H1 (cell line): ENCODE measurements at regions not wholly inside any gene's neighbourhood (a gene's known extent, or its start where the extent isn't known, plus 50 kb on each side); places are given as distances from the start of the nearest gene placed in this dataset.

Source experiments
- CTCF ChIA-PET: fragments of 300-600 bp; sonication (Branson Sonifier 250); formaldehyde crosslinking; loops from one replicate; lab custom pipeline; 2021; ENCODE audit not compliant: partially characterized antibody; lab: Charles Lee
- POLR2A ChIA-PET: fragments of 300-600 bp; sonication (Branson Sonifier 250); formaldehyde crosslinking; loops from one replicate; lab custom pipeline; 2021; ENCODE audit warnings: inconsistent platforms; ENCODE audit not compliant: partially characterized antibody; lab: Charles Lee
- DNase-seq, 2 experiments: peaks; one replicate each; pipeline versions ENCODE4 v3.0.0 to v3.0.0-alpha.2; 2010 to 2022; ENCODE audit warnings: low spot score in 2 of 2, low read depth in 1 of 2, mixed read lengths in 1 of 2
- FAIRE-seq: peaks from 2 replicates; lab custom pipeline; 2011; peaks lifted over from hg19 to GRCh38; lab: Jason Lieb, UNC
- H2AFZ ChIP-seq: 2 replicates; pipeline ENCODE4 v1.8.1; 2012; ENCODE audit warnings: low read length, inconsistent platforms
- H2AK5ac ChIP-seq: 2 replicates; pipeline ENCODE4 v1.6.1; 2013; ENCODE audit warnings: low read depth, low read length
- H2BK120ac ChIP-seq: replicated peaks from 2 replicates; pipeline ENCODE3; 2013; ENCODE audit warnings: low read depth, low read length, inconsistent platforms
- H2BK12ac ChIP-seq: 2 replicates; pipeline ENCODE4 v1.6.1; 2013; ENCODE audit warnings: low read depth, low read length
- H2BK15ac ChIP-seq: 2 replicates; pipeline ENCODE4 v1.6.1; 2013; ENCODE audit warnings: low read length
- H2BK20ac ChIP-seq: 2 replicates; pipeline ENCODE4 v1.6.1; 2013; ENCODE audit warnings: low read length
- H2BK5ac ChIP-seq: 2 replicates; pipeline ENCODE4 v1.6.1; 2013; ENCODE audit warnings: low read depth, low read length
- H3K14ac ChIP-seq: 2 replicates; pipeline ENCODE4 v1.6.1; 2013; ENCODE audit warnings: inconsistent platforms; ENCODE audit not compliant: insufficient read length
- H3K18ac ChIP-seq: 2 replicates; pipeline ENCODE4 v1.6.1; 2013; ENCODE audit warnings: low read length; ENCODE audit errors: extremely low read depth
- H3K23ac ChIP-seq: 2 replicates; pipeline ENCODE4 v1.6.1; 2013; ENCODE audit warnings: inconsistent platforms; ENCODE audit not compliant: insufficient read length
- H3K23me2 ChIP-seq: 2 replicates; pipeline ENCODE4 v1.6.1; 2013; ENCODE audit warnings: low read depth, low read length
- H3K27ac ChIP-seq: 2 replicates; pipeline ENCODE4 v1.6.1; 2011; ENCODE audit warnings: low read depth, low read length, inconsistent platforms
- H3K27me3 ChIP-seq, 4 experiments: replicated peaks in 1 of 4; 1 replicate in 1 of 4; 2 replicates in 3 of 4; pipeline versions ENCODE4 v1.6.1 to v1.8.1; 2011 to 2013; ENCODE audit warnings: low read length in 3 of 4, mild to moderate bottlenecking in 3 of 4, inconsistent platforms in 2 of 4, mixed read lengths in 2 of 4, moderate library complexity in 1 of 4; ENCODE audit not compliant: control insufficient read depth in 3 of 4, insufficient read depth in 3 of 4; ENCODE audit errors: extremely low read depth in 1 of 4
- H3K36me3 ChIP-seq, 4 experiments: 2 replicates each; pipeline versions ENCODE4 v1.6.1 to v1.8.1; 2011 to 2013; ENCODE audit warnings: mild to moderate bottlenecking in 4 of 4, low read length in 3 of 4, moderate library complexity in 2 of 4, control low read depth in 1 of 4, inconsistent platforms in 1 of 4; ENCODE audit not compliant: insufficient read depth in 4 of 4, control insufficient read depth in 2 of 4
- H3K4ac ChIP-seq: replicated peaks from 2 replicates; pipeline ENCODE3; 2013; ENCODE audit warnings: low read length, low read depth, mixed read lengths, inconsistent platforms; ENCODE audit not compliant: insufficient read length
- H3K4me1 ChIP-seq, 4 experiments: replicated peaks in 1 of 4; 1 replicate in 1 of 4; 2 replicates in 3 of 4; pipeline versions ENCODE4 v1.6.1 to v1.8.1; 2011 to 2013; ENCODE audit warnings: low read length in 3 of 4, inconsistent platforms in 2 of 4, mixed read lengths in 1 of 4; ENCODE audit not compliant: insufficient read depth in 4 of 4, control insufficient read depth in 3 of 4
- H3K4me2 ChIP-seq, 2 experiments: 2 replicates each; pipeline versions ENCODE4 v1.6.1 to v1.8.1; 2011 to 2013; ENCODE audit warnings: low read depth in 2 of 2, low read length in 2 of 2, control low read depth in 1 of 2, inconsistent platforms in 1 of 2, mild to moderate bottlenecking in 1 of 2; ENCODE audit not compliant: insufficient read depth in 1 of 2
- H3K4me3 ChIP-seq, 4 experiments: fragments of 200-600, 300-600 bp in 1 of 4; sonication (generic), shearing (Covaris generic), sonication (Bioruptor Twin) in 1 of 4; 2 replicates each; pipeline versions ENCODE4 v1.5.1 to v1.8.1; 2011 to 2016; ENCODE audit warnings: low read length in 4 of 4, low read depth in 3 of 4, control low read depth in 2 of 4, inconsistent platforms in 2 of 4, mild to moderate bottlenecking in 2 of 4, mixed read lengths in 1 of 4, moderate library complexity in 1 of 4; ENCODE audit not compliant: insufficient read depth in 2 of 4; ENCODE audit errors: extremely low read depth in 1 of 4
- H3K56ac ChIP-seq: replicated peaks from 2 replicates; pipeline ENCODE3; 2013; ENCODE audit warnings: low read depth, mild to moderate bottlenecking, mixed read lengths, low read length, inconsistent platforms; ENCODE audit not compliant: insufficient read length
- H3K79me1 ChIP-seq: 2 replicates; pipeline ENCODE4 v1.6.1; 2013; ENCODE audit warnings: low read depth, low read length, control low read depth
- H3K79me2 ChIP-seq, 2 experiments: 2 replicates each; pipeline versions ENCODE4 v1.6.1 to v1.8.1; 2012 to 2013; ENCODE audit warnings: low read length in 2 of 2, mild to moderate bottlenecking in 2 of 2, inconsistent platforms in 1 of 2; ENCODE audit not compliant: insufficient read depth in 2 of 2, control insufficient read depth in 1 of 2
- H3K9ac ChIP-seq, 4 experiments: replicated peaks in 1 of 4; 1 replicate in 1 of 4; 2 replicates in 3 of 4; pipeline versions ENCODE4 v1.6.1 to v1.8.1; 2011 to 2013; ENCODE audit warnings: low read depth in 3 of 4, low read length in 3 of 4, control low read depth in 2 of 4, mild to moderate bottlenecking in 2 of 4, moderate library complexity in 2 of 4, inconsistent platforms in 1 of 4; ENCODE audit errors: extremely low read depth in 1 of 4
- H3K9me3 ChIP-seq, 2 experiments: 2 replicates each; pipeline versions ENCODE4 v1.6.1 to v1.8.1; 2012 to 2013; ENCODE audit warnings: mild to moderate bottlenecking in 2 of 2, moderate library complexity in 2 of 2, control low read depth in 1 of 2, inconsistent platforms in 1 of 2, low read depth in 1 of 2, low read length in 1 of 2, mixed read lengths in 1 of 2; ENCODE audit not compliant: insufficient read depth in 2 of 2
- H4K20me1 ChIP-seq, 2 experiments: replicated peaks in 1 of 2; 2 replicates each; pipeline versions ENCODE3 to v1.8.1; 2011 to 2013; ENCODE audit warnings: inconsistent platforms in 2 of 2, low read length in 2 of 2, mild to moderate bottlenecking in 1 of 2; ENCODE audit not compliant: insufficient read depth in 2 of 2, control insufficient read depth in 1 of 2
- H4K5ac ChIP-seq: 2 replicates; pipeline ENCODE4 v1.6.1; 2013; ENCODE audit warnings: low read length, low read depth, mixed read lengths, inconsistent platforms; ENCODE audit not compliant: insufficient read length
- H4K8ac ChIP-seq: 2 replicates; pipeline ENCODE4 v1.8.0; 2013; ENCODE audit warnings: mild to moderate bottlenecking, moderate library complexity, low read length, inconsistent platforms; ENCODE audit not compliant: insufficient read depth; ENCODE audit errors: extremely low read depth
- H4K91ac ChIP-seq: replicated peaks from 2 replicates; pipeline ENCODE3; 2013; ENCODE audit warnings: low read length, mixed read lengths, inconsistent platforms; ENCODE audit not compliant: insufficient read length
- CEBPB ChIP-seq: IDR thresholded peaks from 2 replicates; pipeline ENCODE4 v1.6.1; 2012; ENCODE audit warnings: low read depth, low read length
- EZH2 ChIP-seq: fragments of 200-600 bp; sonication (generic); IDR thresholded peaks from 2 replicates; pipeline ENCODE4 v1.7.1; 2012; ENCODE audit warnings: low read depth, mild to moderate bottlenecking, moderate library complexity, low read length, inconsistent platforms; ENCODE audit not compliant: severe bottlenecking
- RNF2 ChIP-seq: fragments of 200-900, 300-1000 bp; sonication (generic); IDR thresholded peaks from 2 replicates; pipeline ENCODE4 v1.7.1; 2016; ENCODE audit warnings: borderline replicate concordance, low read depth, mild to moderate bottlenecking, antibody characterized with exemption, low read length; ENCODE audit not compliant: poor library complexity, severe bottlenecking; ENCODE audit errors: missing control alignments
- SUZ12 ChIP-seq: fragments of 200-600 bp; sonication (generic); IDR thresholded peaks from 2 replicates; pipeline ENCODE4 v1.6.1; 2012; ENCODE audit warnings: mild to moderate bottlenecking, inconsistent platforms, low read length, moderate library complexity, mixed read lengths
- TEAD4 ChIP-seq: IDR thresholded peaks from 2 replicates; pipeline ENCODE4 v1.6.1; 2012; ENCODE audit warnings: low read depth, low read length, inconsistent platforms, mixed read lengths
- ZNF274 ChIP-seq: IDR thresholded peaks from 2 replicates; pipeline ENCODE4 v1.7.0; 2012; ENCODE audit warnings: low read length, borderline replicate concordance; ENCODE audit errors: extremely low read depth
- WGBS, 2 experiments: shearing (Covaris generic) in 1 of 2; methylation state at CpG; one replicate each; pipeline versions ENCODE4 v1.1.6 to v1.1.7; 2013 to 2015; ENCODE audit warnings: low lambda C conversion rate in 2 of 2, mixed read lengths in 2 of 2, inconsistent platforms in 1 of 2, low coverage in 1 of 2, missing lambda C conversion rate in 1 of 2; ENCODE audit not compliant: insufficient replicate concordance in 2 of 2, insufficient coverage in 1 of 2, insufficient read length in 1 of 2; ENCODE audit errors: extremely low coverage in 1 of 2, missing lambda C conversion rate in 1 of 2; 5-methylcytosine and 5-hydroxymethylcytosine counted together

DNA sequence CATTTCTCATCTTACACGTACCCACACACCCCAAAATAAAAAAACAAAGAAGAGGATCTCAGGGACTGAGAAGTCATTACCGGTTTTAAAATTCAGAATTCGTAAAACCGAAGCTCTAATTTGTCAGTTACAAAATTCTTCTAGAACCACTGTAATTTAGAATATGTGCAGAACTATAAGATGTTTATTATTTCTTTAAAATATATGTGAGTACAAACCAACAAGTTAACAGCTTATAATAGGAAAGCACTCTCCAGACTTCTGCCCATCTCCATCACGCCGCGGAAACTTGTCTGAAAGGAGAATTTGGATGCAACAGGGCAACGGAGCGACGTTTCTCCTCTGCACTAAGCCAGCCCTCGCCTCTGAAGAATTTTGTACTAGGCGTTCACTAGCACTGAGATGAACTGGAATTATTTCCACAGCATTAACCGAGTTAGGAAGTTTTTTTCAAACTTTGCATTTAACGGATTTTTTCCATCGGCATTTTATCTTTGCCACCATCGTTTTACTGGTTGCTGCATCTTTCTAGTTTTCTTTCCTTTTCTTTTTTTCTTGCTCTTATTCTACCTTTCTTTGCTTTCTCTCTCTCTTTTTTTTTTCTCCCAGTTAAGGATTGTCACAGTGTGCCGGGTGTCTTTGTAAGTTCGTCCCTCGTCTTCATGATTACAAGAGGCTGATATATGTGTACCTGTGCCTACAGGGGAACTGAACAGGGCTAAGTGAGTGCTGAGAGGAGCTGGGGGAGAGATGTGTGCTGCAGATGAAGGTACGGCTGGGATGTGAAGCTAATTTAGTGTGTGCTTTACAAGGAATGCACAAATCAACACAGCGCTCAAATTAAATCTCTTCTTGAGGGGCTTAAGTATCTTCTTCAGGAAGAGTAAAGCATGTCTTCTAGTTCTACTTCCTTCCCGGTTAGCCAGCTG, 295.9 kb upstream of the NFE2L3 start:
- TF ChIP-seq TEAD4 (no peak), SUZ12 (peak; percentile 63), RNF2 (peak; percentile 93), CEBPB (no peak), ZNF274 (no peak), EZH2 (peak; percentile 64)
- TF ChIP-seq, all 59 proteins: peak for 3
- H3K4me2 ChIP-seq, result peak overlapping the region; percentile 91 to 92
- H3K18ac ChIP-seq, result no peak overlapping the region
- H3K4me1 ChIP-seq, result peaks cover 7 to 20% (median 11%) of the 10 kb centered on the region in 4 experiments
- no peak overlapping the region for H4K8ac ChIP-seq
- no peak for FAIRE-seq
- no peak overlapping the region for H4K5ac ChIP-seq
- H3K9me3 ChIP-seq, result no peaks in the 10 kb centered on the region
- POLR2A ChIA-PET, result no interaction called here
- H3K23ac ChIP-seq, result no peak overlapping the region
- H3K56ac ChIP-seq, result no peak overlapping the region
- no peak overlapping the region for H3K4ac ChIP-seq
- H3K14ac ChIP-seq, result no peak overlapping the region
- H3K79me1 ChIP-seq, result no peaks in the 10 kb centered on the region
- no peaks in the 10 kb centered on the region; a peak in 1 of 8 replicates for H3K36me3 ChIP-seq
- peak overlapping the region; percentile 55; the same call in 1 of the 2 replicates for H2BK5ac ChIP-seq
- 0 out of 2 replicates have a peak overlapping the region, but pooled peaks have one; percentile 44 for H2BK12ac ChIP-seq
- peak overlapping the region in 1 of 4 experiments; percentile 47; a peak in 3 of 7 replicates for H3K9ac ChIP-seq
- H3K23me2 ChIP-seq, result peaks cover 14% of the 10 kb centered on the region
- H4K20me1 ChIP-seq, result peaks cover 0 to 5% of the 10 kb centered on the region in 2 experiments
- WGBS, 2 experiments, result 10% methylated on average over 22 of the region's 22 CpGs; no CpG with 5 or more reads in 1 of the 2 experiments
- H2AK5ac ChIP-seq, result no peak overlapping the region
- peaks cover 43 to 84% (median 66%) of the 10 kb centered on the region in 4 experiments; a peak in 6 of 7 replicates for H3K27me3 ChIP-seq
- CTCF ChIA-PET, result interaction anchor here (0.5 to 5.2 kb wide), 8 partner anchors 11 to 1288 kb away, joined by 3 to 25 read pairs (median 3); partner anchors contain the start of gene HOXA5
- H2BK20ac ChIP-seq, result no peak overlapping the region; the same call in 1 of the 2 replicates
- H2BK120ac ChIP-seq, result no peak overlapping the region
- H3K4me3 ChIP-seq, result peak overlapping the region; percentile 41 to 75 (median 60)
- H2BK15ac ChIP-seq, result 0 out of 2 replicates have a peak overlapping the region, but pooled peaks have one; percentile 3
- no peak overlapping the region for H4K91ac ChIP-seq
- no peak for DNase-seq
- no peaks in the 10 kb centered on the region for H3K79me2 ChIP-seq
- no peak overlapping the region for H3K27ac ChIP-seq
- peak overlapping the region; percentile 66; the same call in 1 of the 2 replicates for H2AFZ ChIP-seq
